Brain microvascular endothelial cell (primary cell): ENCODE measurements at regions not wholly inside any gene's neighbourhood (a gene's known extent, or its start where the extent isn't known, plus 50 kb on each side); places are given as distances from the start of the nearest gene placed in this dataset.
"Not testable (repeated sequence)": the region's sequence is repeated elsewhere in the genome, so short reads cannot be mapped to it uniquely, and the experiment has no call there.

Experiments
- DNase-seq: peaks from one replicate; pipeline ENCODE4 v3.0.0-alpha.2; 2020
- H3K27ac ChIP-seq: fragments of 250-450 bp; sonication (Bioruptor Pico); 2 replicates; pipeline ENCODE4 v1.5.1; 2020; ENCODE audit warnings: mild to moderate bottlenecking, moderate library complexity
- H3K27me3 ChIP-seq: fragments of 250-450 bp; sonication (Bioruptor Pico); replicated peaks from 2 replicates; pipeline ENCODE4 v1.5.1; 2020; ENCODE audit warnings: mild to moderate bottlenecking
- H3K36me3 ChIP-seq: fragments of 250-450 bp; sonication (Bioruptor Pico); replicated peaks from 2 replicates; pipeline ENCODE4 v1.5.1; 2020; ENCODE audit warnings: mild to moderate bottlenecking
- H3K4me3 ChIP-seq: 2 replicates; pipeline ENCODE4 v1.5.1; 2011; ENCODE audit warnings: low read depth, mild to moderate bottlenecking, control low read depth, low read length, moderate library complexity
- in situ Hi-C: cut with HindIII; loops from 2 replicates; pipeline ENCODE4 v1.10.0; 2017; ENCODE audit warnings: low sequenced_read_pairs, low pct_ligation_motif_present
- TF ChIP-seq, protein P1 (sequence below): IDR thresholded peaks from 2 replicates; pipeline ENCODE4 v1.5.1; 2011; ENCODE audit warnings: low read depth, mild to moderate bottlenecking, moderate library complexity, low read length, control low read depth, inconsistent platforms; ENCODE audit errors: missing control alignments

DNA sequence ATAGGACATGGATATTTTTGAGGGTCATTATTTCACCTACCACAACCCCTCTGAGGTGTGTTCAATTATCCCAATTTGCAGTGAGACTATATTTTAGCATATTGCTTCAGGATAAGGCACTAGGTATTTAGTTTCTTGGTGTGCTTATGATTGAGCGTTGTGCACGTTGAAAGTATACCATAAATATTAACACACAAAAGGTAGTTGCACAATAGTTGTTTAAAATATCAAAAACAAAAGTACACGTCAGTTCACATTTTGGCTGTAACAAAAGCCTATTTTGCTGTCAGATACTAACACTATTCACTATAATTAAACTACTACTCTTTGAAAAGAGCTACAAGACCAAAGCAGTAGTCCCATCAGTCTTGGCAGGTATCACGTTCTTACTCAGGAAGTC lies 367.5 kb downstream of the DSC3 start:
- Histone ChIP-seq H3K4me3 (no peak overlapping the region), H3K27ac (no peak overlapping the region), H3K36me3 (no peaks in the 10 kb centered on the region), H3K27me3 (no peaks in the 10 kb centered on the region)
- in situ Hi-C loops = no loop called here
- DNase-seq = no peak
- TF ChIP-seq, protein P1, sequence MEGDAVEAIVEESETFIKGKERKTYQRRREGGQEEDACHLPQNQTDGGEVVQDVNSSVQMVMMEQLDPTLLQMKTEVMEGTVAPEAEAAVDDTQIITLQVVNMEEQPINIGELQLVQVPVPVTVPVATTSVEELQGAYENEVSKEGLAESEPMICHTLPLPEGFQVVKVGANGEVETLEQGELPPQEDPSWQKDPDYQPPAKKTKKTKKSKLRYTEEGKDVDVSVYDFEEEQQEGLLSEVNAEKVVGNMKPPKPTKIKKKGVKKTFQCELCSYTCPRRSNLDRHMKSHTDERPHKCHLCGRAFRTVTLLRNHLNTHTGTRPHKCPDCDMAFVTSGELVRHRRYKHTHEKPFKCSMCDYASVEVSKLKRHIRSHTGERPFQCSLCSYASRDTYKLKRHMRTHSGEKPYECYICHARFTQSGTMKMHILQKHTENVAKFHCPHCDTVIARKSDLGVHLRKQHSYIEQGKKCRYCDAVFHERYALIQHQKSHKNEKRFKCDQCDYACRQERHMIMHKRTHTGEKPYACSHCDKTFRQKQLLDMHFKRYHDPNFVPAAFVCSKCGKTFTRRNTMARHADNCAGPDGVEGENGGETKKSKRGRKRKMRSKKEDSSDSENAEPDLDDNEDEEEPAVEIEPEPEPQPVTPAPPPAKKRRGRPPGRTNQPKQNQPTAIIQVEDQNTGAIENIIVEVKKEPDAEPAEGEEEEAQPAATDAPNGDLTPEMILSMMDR = no peak

DNA sequence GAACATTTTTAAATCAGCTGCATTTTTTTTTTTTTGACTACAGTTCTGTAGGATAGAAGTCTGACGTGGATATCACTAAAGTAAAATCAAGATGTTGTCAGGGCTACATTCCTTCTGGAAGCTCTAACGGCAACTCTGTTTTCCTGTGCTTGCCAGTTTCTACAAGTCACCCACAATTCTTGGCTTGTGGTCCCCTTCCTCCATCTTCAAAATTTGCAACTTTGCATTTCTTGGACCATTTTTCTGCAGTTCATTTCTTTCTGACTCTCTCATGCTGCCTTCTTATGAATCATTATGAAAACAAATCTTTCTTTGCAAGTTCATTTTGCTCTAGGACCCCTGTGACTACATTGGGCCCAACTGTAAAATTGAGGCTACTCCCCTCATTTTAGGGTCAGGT lies 367.9 kb downstream of the DSC3 start:
- no peak overlapping the region for H3K27ac ChIP-seq
- DNase-seq = no peak
- H3K4me3 ChIP-seq = no peak overlapping the region
- in situ Hi-C loops = no loop called here
- H3K27me3 ChIP-seq = no peaks in the 10 kb centered on the region
- TF ChIP-seq, protein P1 = no peak
- no peaks in the 10 kb centered on the region for H3K36me3 ChIP-seq

DNA sequence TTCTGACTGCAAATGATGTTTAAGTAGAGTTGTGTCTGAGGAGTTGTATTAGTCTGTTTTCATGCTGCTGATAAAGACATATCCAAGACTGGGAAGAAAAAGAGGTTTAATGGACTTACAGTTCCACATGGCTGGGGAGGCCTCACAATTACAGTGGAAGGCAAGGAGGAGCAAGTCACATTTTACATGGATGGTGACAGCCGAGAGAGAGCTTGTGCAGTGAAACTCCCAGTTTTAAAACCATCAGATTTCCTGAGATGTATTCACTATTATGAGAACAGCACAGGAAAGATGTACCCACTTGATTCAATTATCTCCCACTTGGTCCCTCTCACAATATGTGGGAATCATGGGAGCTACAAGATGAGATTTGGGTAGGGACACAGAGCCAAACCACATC lies 370.1 kb downstream of the DSC3 start:
- DNase-seq, in situ Hi-C loops, H3K4me3 ChIP-seq, H3K27me3 ChIP-seq, H3K27ac ChIP-seq, H3K36me3 ChIP-seq: not testable (repeated sequence)

DNA sequence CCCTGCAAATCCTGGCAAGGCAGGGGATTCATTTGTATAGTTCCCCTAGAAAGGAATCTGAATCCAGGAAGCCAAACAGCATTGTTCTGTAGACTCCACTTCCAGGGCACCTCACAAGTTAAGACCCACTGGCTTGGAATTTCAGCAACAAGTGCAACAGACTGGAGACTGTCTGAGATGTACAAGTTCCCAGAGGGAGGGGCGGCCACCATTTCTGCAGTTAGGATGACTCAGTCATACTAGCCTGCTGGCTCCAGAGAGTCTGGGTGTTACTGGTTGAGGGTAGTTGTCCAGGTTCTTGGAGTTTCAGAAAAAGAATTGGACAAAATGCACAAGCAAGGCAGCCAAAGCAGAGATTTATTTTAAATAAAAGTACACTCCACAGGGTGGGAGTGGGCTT lies 384.2 kb downstream of the DSC3 start:
- H3K36me3 ChIP-seq = no peaks in the 10 kb centered on the region
- H3K27me3 ChIP-seq = no peaks in the 10 kb centered on the region
- TF ChIP-seq, protein P1 = no peak
- in situ Hi-C loops = no loop called here
- no peak for DNase-seq
- no peak overlapping the region for H3K27ac ChIP-seq
- no peak overlapping the region for H3K4me3 ChIP-seq

DNA sequence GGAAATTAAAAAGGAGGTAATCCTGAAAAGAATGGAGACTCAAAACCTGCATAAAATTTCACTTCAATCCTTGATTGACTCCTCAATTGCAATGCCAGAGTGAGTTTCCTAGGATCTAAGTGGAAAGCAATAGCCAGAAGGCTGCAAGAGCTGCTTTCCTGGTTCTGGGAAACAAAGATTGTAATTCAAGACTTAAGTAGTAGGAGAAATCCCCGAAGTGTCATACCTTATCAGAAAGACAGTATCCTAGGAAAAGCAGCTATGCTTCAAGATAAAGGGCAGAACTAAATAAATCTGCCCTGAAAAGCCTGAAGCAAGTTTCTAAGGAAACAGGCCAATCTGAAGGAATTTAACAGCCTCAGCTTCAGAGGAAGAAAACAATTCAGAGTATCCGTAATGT lies 390.2 kb downstream of the DSC3 start:
- TF ChIP-seq, protein P1 = no peak
- H3K27ac ChIP-seq = no peak overlapping the region
- no peaks in the 10 kb centered on the region for H3K36me3 ChIP-seq
- in situ Hi-C loops = no loop called here
- no peaks in the 10 kb centered on the region for H3K27me3 ChIP-seq
- DNase-seq = no peak
- H3K4me3 ChIP-seq = no peak overlapping the region

DNA sequence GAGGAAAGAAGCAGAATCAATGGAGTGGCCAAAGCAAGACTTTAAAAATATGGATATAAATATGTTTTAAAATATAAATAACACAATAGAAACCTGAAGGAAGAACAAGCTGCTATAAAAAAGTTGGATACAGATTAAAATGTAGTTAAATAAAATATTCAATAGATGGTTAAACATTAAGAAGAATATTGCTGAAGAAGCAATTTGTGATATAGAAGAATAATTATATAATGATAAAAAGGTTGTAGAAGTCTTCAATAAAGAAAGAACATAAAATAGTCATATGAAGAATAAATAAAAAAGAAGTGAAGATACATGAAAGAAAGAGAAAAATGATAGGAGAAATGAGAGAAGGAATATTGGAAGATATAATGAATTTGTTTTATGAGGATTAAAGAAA lies 392.0 kb downstream of the DSC3 start:
- H3K36me3 ChIP-seq = no peaks in the 10 kb centered on the region
- no peaks in the 10 kb centered on the region for H3K27me3 ChIP-seq
- no peak overlapping the region for H3K27ac ChIP-seq
- in situ Hi-C loops = no loop called here
- H3K4me3 ChIP-seq = no peak overlapping the region
- TF ChIP-seq, protein P1 = no peak
- no peak for DNase-seq

DNA sequence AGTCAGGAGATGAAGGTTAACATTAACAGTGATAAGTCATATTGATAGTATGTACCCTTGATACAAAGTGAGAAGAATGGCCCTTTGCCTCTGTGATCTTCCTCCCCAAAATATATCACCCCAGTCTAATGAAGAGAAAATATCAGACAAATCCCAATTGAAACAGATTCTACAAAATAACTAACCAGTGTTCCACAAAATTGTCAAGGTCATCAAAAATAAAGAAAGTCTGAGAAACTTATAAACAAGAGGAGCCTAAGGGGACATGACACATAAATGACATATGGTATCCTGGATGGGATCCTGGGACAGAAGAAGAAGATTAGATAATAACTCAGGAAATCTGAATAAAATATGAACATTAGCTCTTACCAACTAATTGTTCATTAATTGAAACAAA lies 398.4 kb downstream of the DSC3 start:
- no peaks in the 10 kb centered on the region for H3K27me3 ChIP-seq
- H3K27ac ChIP-seq = no peak overlapping the region
- no peak overlapping the region for H3K4me3 ChIP-seq
- DNase-seq = no peak
- in situ Hi-C loops = no loop called here
- H3K36me3 ChIP-seq = no peaks in the 10 kb centered on the region
- TF ChIP-seq, protein P1 = no peak
